GM23338 (cell line): ENCODE measurements at regions not wholly inside any gene's neighbourhood (a gene's known extent, or its start where the extent isn't known, plus 50 kb on each side); places are given as distances from the start of the nearest gene placed in this dataset.

Source experiments
- ATAC-seq: fragments of 200-7000 bp; cut with Tn5 transposase; 3 replicates; pipeline ENCODE4 v1.9.1; 2020
- DNase-seq: peaks from one replicate; pipeline ENCODE4 v3.0.0-alpha.2; 2015; ENCODE audit warnings: low spot score
- H2AFZ ChIP-seq: fragments of 200-600 bp; sonication (generic); 2 replicates; pipeline ENCODE4 v1.8.0; 2016; ENCODE audit warnings: antibody characterized with exemption, mild to moderate bottlenecking, moderate library complexity
- H3F3A ChIP-seq: fragments of 200-600 bp; sonication (generic); replicated peaks from 2 replicates; pipeline ENCODE4 v1.8.0; 2017; ENCODE audit warnings: antibody characterized with exemption, mixed run types, low read depth
- H3K27ac ChIP-seq: fragments of 200-600 bp; sonication (generic); 2 replicates; pipeline ENCODE4 v1.6.1; 2016; ENCODE audit warnings: low read depth
- H3K27me3 ChIP-seq: fragments of 200-600 bp; sonication (generic); 2 replicates; pipeline ENCODE4 v1.8.0; 2016; ENCODE audit warnings: mild to moderate bottlenecking, mixed run types, moderate library complexity; ENCODE audit not compliant: insufficient read depth
- H3K36me3 ChIP-seq: fragments of 200-600 bp; sonication (generic); 2 replicates; pipeline ENCODE4 v1.8.0; 2016; ENCODE audit warnings: mild to moderate bottlenecking; ENCODE audit not compliant: insufficient read depth
- H3K4me1 ChIP-seq: fragments of 200-600 bp; sonication (generic); 2 replicates; pipeline ENCODE4 v1.8.0; 2016; ENCODE audit warnings: mild to moderate bottlenecking, moderate library complexity; ENCODE audit not compliant: insufficient read depth
- H3K4me2 ChIP-seq: fragments of 200-600 bp; sonication (generic); 2 replicates; pipeline ENCODE4 v1.7.1; 2017; ENCODE audit warnings: mixed run types
- H3K4me3 ChIP-seq: fragments of 200-600 bp; sonication (generic); 2 replicates; pipeline ENCODE4 v1.6.1; 2016; ENCODE audit warnings: mixed run types
- H3K79me2 ChIP-seq: fragments of 200-600 bp; sonication (generic); replicated peaks from 2 replicates; pipeline ENCODE4 v1.8.0; 2017; ENCODE audit warnings: mild to moderate bottlenecking; ENCODE audit not compliant: insufficient read depth
- H3K9me2 ChIP-seq: fragments of 200-600 bp; sonication (generic); 2 replicates; pipeline ENCODE4 v1.8.0; 2017; ENCODE audit not compliant: insufficient read depth
- H4K20me1 ChIP-seq: fragments of 200-600 bp; sonication (generic); replicated peaks from 2 replicates; pipeline ENCODE4 v1.8.0; 2017; ENCODE audit warnings: mild to moderate bottlenecking; ENCODE audit not compliant: insufficient read depth
- H3K27ac Mint-ChIP-seq: 2 replicates; pipeline ENCODE4 v1.8.0; 2020; ENCODE audit warnings: inconsistent platforms, mild to moderate bottlenecking, moderate library complexity, mixed read lengths
- H3K27me3 Mint-ChIP-seq: 3 replicates; pipeline ENCODE4 v1.8.0; 2022; ENCODE audit warnings: low read depth, mild to moderate bottlenecking, moderate library complexity, mixed read lengths, inconsistent platforms; ENCODE audit not compliant: insufficient read depth, poor library complexity
- H3K36me3 Mint-ChIP-seq: 3 replicates; pipeline ENCODE4 v1.8.0; 2021; ENCODE audit warnings: low read depth, mild to moderate bottlenecking, inconsistent platforms, moderate library complexity, mixed read lengths
- H3K4me1 Mint-ChIP-seq: 3 replicates; pipeline ENCODE4 v1.8.0; 2020; ENCODE audit warnings: mild to moderate bottlenecking, inconsistent platforms, mixed read lengths
- H3K4me3 Mint-ChIP-seq: 3 replicates; pipeline ENCODE4 v1.8.0; 2021; ENCODE audit warnings: moderate library complexity, mild to moderate bottlenecking, inconsistent platforms, mixed read lengths
- H3K9me3 Mint-ChIP-seq: 3 replicates; pipeline ENCODE4 v1.8.0; 2020; ENCODE audit warnings: moderate library complexity, mild to moderate bottlenecking, inconsistent platforms, mixed read lengths
- EZH2 ChIP-seq: fragments of 200-600 bp; sonication (generic); IDR thresholded peaks from one replicate; pipeline ENCODE4 v1.8.0; 2017; ENCODE audit warnings: antibody characterized with exemption, mild to moderate bottlenecking, low read depth; ENCODE audit not compliant: unreplicated experiment
- EZH2phosphoT487 ChIP-seq: fragments of 200-600 bp; sonication (generic); IDR thresholded peaks from one replicate; pipeline ENCODE4 v1.8.1; 2018; ENCODE audit warnings: antibody characterized with exemption; ENCODE audit not compliant: unreplicated experiment
- POLR2AphosphoS5 ChIP-seq: IDR thresholded peaks from 2 replicates; pipeline ENCODE4 v1.6.1; 2016; ENCODE audit warnings: antibody characterized with exemption, low read depth
- TF ChIP-seq, protein P1 (sequence below): IDR thresholded peaks from 2 replicates; pipeline ENCODE4 v1.6.1; 2016; ENCODE audit warnings: antibody characterized with exemption
- TF ChIP-seq, protein P2 (sequence below), 2 experiments: fragments of 200-600 bp in 1 of 2; sonication (generic) in 1 of 2; conservative IDR thresholded peaks; 2 replicates each; pipeline versions ENCODE4 v1.5.1 to v1.6.1; 2016 to 2017; ENCODE audit warnings: antibody characterized with exemption in 2 of 2, low read depth in 2 of 2, mild to moderate bottlenecking in 2 of 2, moderate library complexity in 1 of 2

- ATAC-seq: no peak
- H3K9me2 ChIP-seq: no peaks in the 10 kb centered on the region
- no peaks in the 10 kb centered on the region for H3K79me2 ChIP-seq
- H3K4me1 ChIP-seq: peaks cover 14% of the 10 kb centered on the region
- no peaks in the 10 kb centered on the region for H3K36me3 ChIP-seq
- Mint-ChIP-seq H3K36me3 (no peaks in the 10 kb centered on the region), H3K27me3 (peaks cover 9% of the 10 kb centered on the region), H3K9me3 (no peaks in the 10 kb centered on the region), H3K27ac (no peak overlapping the region), H3K4me1 (peaks cover 38% of the 10 kb centered on the region), H3K4me3 (no peak overlapping the region)
- no peak for DNase-seq
- no peaks in the 10 kb centered on the region for H4K20me1 ChIP-seq
- H3K27me3 ChIP-seq: peaks cover 26% of the 10 kb centered on the region
- no peak overlapping the region for H2AFZ ChIP-seq
- no peak overlapping the region for H3K4me3 ChIP-seq
- H3K4me2 ChIP-seq: no peak overlapping the region
- H3K27ac ChIP-seq: no peak overlapping the region
- no peaks in the 10 kb centered on the region for H3F3A ChIP-seq
- TF ChIP-seq EZH2: no peak
Observed at GRCh38 chr3:64449026-64449425, 223.8 kb upstream of the PRICKLE2 start.

- H2AFZ ChIP-seq: peak overlapping the region; percentile 100
- peaks cover 43% of the 10 kb centered on the region for H3K4me1 ChIP-seq
- H3K4me2 ChIP-seq: peak overlapping the region; percentile 99
- peak overlapping the region; percentile 92 for H3K4me3 ChIP-seq
- no peak overlapping the region for H3K27ac ChIP-seq
- no peak overlapping the region for H3K27ac Mint-ChIP-seq
- peaks cover 61% of the 10 kb centered on the region for H3K4me1 Mint-ChIP-seq
- H3K27me3 ChIP-seq: peaks cover 27% of the 10 kb centered on the region
- TF ChIP-seq POLR2AphosphoS5: no peak
- TF ChIP-seq, protein P1, sequence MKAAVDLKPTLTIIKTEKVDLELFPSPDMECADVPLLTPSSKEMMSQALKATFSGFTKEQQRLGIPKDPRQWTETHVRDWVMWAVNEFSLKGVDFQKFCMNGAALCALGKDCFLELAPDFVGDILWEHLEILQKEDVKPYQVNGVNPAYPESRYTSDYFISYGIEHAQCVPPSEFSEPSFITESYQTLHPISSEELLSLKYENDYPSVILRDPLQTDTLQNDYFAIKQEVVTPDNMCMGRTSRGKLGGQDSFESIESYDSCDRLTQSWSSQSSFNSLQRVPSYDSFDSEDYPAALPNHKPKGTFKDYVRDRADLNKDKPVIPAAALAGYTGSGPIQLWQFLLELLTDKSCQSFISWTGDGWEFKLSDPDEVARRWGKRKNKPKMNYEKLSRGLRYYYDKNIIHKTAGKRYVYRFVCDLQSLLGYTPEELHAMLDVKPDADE: no peak
- TF ChIP-seq, protein P2, sequence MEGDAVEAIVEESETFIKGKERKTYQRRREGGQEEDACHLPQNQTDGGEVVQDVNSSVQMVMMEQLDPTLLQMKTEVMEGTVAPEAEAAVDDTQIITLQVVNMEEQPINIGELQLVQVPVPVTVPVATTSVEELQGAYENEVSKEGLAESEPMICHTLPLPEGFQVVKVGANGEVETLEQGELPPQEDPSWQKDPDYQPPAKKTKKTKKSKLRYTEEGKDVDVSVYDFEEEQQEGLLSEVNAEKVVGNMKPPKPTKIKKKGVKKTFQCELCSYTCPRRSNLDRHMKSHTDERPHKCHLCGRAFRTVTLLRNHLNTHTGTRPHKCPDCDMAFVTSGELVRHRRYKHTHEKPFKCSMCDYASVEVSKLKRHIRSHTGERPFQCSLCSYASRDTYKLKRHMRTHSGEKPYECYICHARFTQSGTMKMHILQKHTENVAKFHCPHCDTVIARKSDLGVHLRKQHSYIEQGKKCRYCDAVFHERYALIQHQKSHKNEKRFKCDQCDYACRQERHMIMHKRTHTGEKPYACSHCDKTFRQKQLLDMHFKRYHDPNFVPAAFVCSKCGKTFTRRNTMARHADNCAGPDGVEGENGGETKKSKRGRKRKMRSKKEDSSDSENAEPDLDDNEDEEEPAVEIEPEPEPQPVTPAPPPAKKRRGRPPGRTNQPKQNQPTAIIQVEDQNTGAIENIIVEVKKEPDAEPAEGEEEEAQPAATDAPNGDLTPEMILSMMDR (conservative IDR thresholded peaks at IDR 0.05; ENCODE audit: low read depth in 2 of 2): no peak
- H3F3A ChIP-seq: 0 out of 2 replicates have a peak, but pooled peaks cover 4% of the 10 kb centered on the region
- H3K4me3 Mint-ChIP-seq: peak overlapping the region; percentile 73
- ATAC-seq (no peak), DNase-seq (no peak)
- no peaks in the 10 kb centered on the region for H3K9me3 Mint-ChIP-seq
- no peaks in the 10 kb centered on the region for H4K20me1 ChIP-seq
- peaks cover 8% of the 10 kb centered on the region for H3K27me3 Mint-ChIP-seq
- H3K36me3 ChIP-seq: no peaks in the 10 kb centered on the region
- no peaks in the 10 kb centered on the region for H3K36me3 Mint-ChIP-seq
- no peaks in the 10 kb centered on the region for H3K79me2 ChIP-seq
- no peaks in the 10 kb centered on the region for H3K9me2 ChIP-seq
Observed at GRCh38 chr3:64445944-64446300, 220.7 kb upstream of the PRICKLE2 start.

DNA sequence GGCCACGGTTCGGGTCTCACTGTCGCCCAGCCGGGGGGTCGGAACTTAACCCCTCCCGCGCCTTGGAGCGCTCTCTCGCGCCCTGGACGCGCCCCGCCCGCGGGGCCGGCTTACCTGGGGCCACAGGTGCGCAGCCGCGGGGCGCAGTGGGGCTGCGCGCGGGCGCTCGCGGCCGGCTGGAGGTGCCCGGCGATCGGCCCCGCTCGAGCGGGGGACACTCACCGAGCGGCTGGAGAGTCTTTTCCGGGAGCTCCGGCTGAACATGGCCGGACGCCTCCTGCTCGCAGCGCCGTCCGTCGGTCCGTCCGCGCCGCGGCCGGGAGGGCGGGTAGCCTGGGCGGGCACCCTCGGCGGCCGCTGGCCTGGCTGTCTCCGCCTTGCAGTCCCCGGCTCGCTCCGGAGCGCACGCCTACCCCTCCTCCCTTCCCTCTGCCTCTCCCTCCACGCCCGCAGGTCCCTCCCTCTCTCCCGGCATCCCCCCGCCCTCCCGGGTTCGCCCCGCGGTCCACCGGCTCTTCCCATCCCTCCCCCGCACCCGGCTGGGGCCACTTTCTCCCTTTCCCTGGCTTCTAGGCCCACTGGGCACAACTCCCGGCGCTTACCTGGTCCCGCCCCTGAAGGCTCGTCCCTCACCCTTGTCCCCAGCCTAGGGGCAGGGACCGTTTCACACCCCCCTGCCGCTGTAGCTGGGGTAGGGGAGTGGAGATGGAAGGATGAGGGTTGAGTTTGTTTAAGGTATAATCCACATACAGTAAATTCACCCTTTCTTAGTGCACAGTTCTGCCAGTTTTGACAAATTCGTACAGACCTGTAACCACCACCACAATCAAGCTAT, 220.1 kb upstream of the PRICKLE2 start:
- H3K4me1 Mint-ChIP-seq: peaks cover 60% of the 10 kb centered on the region
- H3K36me3 ChIP-seq: no peaks in the 10 kb centered on the region
- no peaks in the 10 kb centered on the region for H3K79me2 ChIP-seq
- peak overlapping the region; percentile 80 for H3K4me3 Mint-ChIP-seq
- peak overlapping the region; percentile 99 for H3K4me2 ChIP-seq
- DNase-seq: peak; percentile 89
- peak; percentile 86 for ATAC-seq
- peaks cover 49% of the 10 kb centered on the region for H3K4me1 ChIP-seq
- peak overlapping the region; percentile 92 for H3K4me3 ChIP-seq
- no peaks in the 10 kb centered on the region for H4K20me1 ChIP-seq
- TF ChIP-seq POLR2AphosphoS5 (peak; percentile 41; the same call in 1 of the 2 replicates), EZH2phosphoT487 (no peak)
- H3K27ac Mint-ChIP-seq: no peak overlapping the region
- no peaks in the 10 kb centered on the region for H3K9me2 ChIP-seq
- peak overlapping the region; percentile 100 for H2AFZ ChIP-seq
- H3K27me3 Mint-ChIP-seq: peaks cover 8% of the 10 kb centered on the region
- H3K27me3 ChIP-seq: peaks cover 27% of the 10 kb centered on the region
- no peak overlapping the region for H3K27ac ChIP-seq
- no peaks in the 10 kb centered on the region for H3K36me3 Mint-ChIP-seq
- H3F3A ChIP-seq: 0 out of 2 replicates have a peak, but pooled peaks cover 4% of the 10 kb centered on the region
- no peaks in the 10 kb centered on the region for H3K9me3 Mint-ChIP-seq
